Right renal pelvis (tissue), 4 donors: ENCODE measurements at regions not wholly inside any gene's neighbourhood (a gene's known extent, or its start where the extent isn't known, plus 50 kb on each side); places are given as distances from the start of the nearest gene placed in this dataset.

ENCODE experiments used
- DNase-seq, 4 donors: peaks; one replicate each; pipeline ENCODE4 v3.0.0-alpha.2; 2013; ENCODE audit warnings: low read depth in 4 of 4, low spot score in 3 of 4, missing footprints in 1 of 4

DNA sequence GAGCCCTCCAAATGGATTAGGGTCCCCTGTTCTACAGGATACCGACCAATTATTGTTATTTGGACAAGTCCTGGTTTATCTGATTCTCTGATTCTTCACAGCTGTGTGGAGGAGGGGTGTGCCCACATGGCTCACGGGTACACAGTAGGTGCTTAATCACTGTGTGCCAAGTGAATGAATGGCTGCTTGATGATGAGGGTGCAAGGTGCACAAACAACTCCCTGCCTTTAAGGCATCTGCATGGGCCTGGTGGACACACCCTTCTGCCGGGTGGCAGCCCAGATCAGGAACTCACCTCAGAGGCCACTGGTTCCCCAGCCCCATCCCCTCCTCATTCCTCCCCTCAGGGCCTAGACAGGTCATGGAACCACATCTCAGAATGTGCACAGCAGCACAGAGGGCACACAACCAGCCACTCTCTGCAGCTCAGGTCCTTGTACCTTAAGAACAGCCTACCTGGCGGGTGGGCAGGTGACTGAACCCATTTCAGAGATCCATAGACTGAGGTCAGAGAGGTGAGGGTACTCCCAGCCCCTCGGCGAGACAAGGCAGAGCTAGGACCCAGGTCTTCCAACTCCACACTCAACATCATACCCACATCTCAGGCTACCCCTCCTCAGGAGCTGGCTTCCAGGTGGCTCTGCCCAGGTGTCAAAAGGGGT, 50.3 kb downstream of the SHANK2 start:
- DNase-seq = no peak

DNA sequence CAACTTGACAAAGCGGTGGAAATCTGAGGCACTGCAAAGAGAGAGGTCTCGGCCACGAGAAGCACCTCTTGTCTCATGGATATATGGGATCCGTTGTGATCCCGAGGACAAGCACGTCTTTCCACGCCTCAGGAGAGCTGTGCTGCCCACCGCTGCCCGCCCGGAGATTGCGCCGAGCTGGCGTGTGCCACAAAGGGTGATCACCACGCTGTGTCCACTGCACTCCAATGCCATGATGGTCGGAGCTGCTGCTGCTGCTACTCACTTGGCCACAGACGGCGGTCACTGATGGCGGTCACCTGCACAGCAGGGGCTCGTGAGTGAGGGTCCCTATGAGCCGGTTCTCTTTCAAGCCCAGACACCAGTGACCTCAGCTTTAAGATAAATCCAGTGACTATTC, 51.1 kb downstream of the SHANK2 start:
- DNase-seq = no peak

DNA sequence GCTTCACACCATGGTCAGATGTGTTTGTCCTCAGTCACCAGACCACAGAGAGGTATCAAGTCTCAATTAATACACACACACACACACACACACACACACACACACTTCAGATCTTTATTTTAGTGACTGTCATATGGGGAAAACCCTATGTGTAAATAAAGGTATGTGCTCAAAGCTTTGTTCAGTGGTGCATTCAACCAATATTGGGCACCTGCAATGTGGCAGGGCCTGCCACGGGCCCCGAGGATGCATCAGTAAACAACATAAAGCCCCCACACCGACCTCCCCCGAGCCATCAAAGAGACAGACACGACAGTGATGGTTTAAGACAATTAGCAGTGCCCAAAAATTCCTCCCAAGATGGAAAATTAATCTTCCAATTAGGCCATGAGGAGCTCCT, 51.6 kb downstream of the SHANK2 start:
- no peak for DNase-seq

DNA sequence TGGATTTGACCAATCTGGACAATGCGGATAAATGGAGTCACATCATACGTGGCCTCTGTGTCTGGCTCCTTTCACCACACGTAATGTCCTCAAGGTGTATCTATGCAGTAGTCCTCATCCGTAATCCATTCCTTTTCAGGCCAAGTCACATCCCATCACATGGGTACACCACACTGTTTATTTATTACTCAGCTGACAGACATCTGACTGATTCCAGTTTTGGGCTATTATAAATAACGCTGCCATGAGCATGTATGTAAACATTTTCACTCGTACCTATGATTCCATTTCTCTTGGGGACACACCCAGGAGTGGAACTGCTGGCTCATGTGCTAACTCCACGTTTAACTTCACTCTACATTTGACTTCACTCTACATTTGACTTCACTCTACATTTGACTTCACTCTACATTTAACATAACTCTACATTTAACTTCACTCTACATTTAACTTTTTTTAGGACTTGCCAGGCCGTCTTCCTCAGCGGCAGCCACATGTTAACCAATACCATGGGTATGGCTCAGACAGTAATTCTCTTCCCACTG, 52.1 kb downstream of the SHANK2 start:
- no peak for DNase-seq

DNA sequence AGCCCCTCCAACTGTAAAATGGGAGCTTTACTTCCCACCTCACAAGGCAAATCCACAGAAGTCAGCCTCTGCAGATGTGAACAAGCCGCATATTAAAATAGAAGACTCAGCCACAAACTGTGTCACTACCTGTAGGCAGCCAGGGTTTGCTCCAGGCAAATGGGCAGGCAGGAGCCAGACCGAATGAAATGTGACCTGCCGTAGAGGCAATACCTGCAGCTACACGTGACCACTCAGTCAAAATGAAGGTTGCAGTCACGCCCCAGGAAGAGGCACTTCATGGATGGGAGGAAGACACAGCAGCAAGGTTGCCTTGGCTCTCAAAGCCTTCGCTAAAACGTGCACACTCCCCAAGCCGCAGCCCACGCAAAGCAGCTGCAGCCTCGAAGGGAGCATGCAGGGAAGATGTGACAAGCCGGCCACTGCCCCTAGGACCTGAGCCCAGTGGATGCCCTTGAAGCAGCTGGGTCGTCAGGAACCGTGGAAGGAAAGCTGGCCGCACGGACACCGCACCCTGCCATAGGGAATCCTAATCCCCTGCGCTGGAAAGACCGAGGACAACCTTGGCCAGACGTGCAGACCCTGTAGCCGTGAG, 53.1 kb downstream of the SHANK2 start:
- no peak for DNase-seq

DNA sequence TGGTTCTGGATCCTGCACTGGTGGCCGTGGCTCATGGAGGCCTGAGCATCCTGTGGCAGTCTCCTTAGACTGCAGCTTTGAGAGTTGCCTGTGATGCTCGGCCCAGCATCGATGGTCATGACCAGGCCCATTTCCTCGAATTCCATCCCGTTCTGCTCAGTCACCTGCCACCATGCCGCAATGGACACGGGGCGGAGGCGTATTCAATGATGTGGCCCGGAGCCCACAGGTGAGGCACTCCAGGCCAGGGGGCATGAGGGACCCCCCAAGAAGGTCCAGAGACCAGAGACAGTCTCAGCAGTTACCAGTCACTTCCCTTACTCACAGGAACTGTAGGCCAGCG, 53.6 kb downstream of the SHANK2 start:
- DNase-seq = no peak

DNA sequence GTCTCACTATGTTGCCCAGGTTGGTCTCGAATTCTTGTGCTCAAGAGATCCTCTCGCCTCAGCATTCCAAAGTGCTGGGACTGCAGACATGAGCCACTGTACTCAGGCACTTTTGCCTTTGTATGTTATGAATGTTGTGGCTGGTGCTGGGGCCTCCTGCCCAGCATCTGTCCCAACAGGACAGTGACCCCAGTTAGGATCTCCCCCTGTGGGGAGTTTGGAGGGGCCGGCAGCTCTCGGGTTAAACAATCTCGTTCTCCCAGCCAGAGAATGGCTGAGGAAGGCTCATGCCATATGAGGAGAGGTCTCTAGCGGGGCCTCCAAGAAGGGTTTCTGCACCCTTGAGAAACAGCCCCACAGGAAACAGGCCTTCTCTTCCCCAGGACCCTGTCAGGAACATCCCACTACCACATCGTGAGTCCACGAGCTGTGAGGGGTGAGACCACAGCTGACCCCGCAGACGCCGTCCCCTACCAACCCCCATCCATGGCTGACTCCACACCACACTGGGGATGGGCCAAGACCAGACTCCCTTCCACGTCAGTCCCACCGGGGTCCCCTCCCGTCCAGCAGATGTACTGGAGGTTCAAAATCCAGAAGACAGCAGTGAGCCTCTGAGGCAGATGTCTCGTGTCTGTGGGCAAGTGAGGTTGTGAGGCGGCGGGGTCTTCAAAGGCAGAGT, 54.1 kb downstream of the SHANK2 start:
- no peak for DNase-seq

DNA sequence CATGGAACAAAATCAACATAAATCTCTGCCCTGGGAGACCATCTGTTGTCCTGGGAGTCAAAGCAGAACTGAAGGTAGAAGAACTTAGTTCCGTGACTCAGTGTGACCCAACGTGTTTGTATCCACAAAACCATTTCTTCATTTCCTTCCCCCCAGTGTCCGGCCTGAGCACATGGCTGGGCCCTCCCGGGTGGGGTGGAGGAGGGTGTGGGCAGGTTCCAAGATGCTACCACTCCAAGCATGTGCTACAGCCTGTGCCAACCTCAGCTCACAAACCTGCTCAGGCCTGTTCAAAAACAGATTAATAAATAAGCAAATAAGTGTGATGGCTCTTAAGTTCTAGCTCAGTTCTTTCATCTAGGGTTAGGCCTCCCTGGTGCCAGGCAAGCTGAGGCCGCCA, 55.3 kb downstream of the SHANK2 start:
- DNase-seq = no peak

DNA sequence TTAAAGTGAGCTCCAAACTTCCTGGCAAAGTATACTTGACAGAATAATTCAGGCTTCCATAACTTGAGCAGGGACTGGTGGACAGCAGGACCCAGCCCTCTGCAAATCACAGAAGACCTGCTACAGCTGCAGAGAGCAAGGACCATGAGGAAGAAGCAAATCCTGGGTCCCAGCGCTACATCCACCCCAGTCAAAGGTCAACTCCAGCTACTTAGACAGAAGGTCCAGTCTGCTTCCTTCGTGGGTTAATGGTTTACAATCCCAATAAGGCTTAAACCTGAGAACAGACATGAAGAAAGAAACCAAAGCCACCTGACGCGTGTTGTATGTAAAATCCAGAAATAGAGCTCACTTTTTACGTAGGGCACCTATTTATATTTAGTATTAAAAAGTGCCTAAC, 57.7 kb downstream of the SHANK2 start:
- no peak for DNase-seq

DNA sequence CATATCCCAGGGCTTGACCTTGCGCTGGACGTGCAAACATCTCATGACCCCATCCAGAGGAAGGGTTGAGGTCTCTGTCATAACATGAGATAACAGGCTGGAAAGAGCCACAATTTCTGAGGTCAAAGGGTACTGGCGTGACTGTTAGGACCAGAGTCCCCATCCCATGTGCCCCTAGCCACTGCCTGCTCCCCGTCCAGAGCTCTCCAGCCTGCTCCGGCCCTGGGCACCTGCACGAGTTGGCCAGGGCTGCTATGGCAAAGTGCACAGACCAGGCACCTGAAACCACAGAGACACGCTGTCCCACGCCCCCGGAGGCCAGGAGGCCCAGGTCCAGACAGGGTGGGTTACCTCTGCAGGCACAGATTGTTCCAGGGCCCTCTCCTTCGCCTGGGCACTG, 58.9 kb downstream of the SHANK2 start:
- no peak for DNase-seq

DNA sequence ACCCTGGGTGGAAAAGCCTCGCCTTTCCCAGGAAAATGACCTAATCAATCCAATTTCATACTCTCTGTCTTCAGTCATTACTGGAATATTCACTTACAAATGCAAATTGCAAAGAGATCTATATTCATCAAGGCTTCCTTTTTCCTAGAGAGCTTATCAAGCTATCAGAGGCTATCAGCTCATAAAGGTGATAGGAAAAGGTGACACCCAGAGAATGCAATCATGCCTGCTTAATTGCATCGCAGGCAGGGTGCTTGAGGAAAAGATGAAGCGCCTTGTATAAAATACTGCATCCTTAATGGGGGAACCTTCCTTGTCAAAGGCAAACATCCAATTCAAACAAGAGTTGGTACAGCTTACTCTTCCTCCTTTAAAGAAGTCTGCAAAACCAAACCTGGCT, 59.7 kb downstream of the SHANK2 start:
- DNase-seq = no peak

DNA sequence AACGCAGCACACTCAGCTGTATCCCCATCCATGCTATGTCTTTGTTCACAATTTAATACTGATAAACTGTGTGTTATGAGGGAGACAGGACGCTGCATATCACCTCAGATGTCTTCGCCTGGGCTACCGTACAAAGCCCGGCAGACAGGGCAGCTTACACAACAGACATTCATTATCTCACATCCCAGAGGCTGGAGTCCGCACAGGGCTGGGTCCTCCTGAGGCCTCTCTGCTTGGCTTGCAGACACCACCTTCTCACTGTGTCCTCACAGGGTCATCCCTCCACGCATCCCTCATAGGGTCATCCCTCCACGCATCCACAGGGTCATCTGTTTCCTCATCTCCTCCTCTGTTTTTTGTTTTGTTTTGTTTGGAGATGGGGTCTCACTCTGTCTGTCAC, 61.2 kb downstream of the SHANK2 start:
- DNase-seq = no peak

DNA sequence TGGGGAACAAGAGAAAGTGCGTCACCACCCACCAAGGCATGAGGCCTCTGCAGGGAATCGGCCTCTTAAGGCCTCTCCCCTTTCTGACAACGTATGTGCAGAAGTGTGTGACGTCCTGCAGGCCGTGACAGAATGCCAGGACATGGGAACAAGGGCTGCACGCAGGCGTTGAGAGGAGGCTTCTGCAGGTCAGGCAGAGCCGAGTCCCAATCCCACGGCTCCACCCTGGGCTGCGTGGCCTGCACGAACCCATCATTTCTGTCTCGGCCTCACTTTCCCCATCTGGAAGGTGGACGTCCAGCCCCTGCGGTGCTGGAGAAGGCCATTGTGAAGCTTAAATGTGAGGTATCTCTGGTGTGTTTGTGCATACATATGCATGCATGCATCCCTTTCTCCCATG, 61.8 kb downstream of the SHANK2 start:
- DNase-seq = no peak

DNA sequence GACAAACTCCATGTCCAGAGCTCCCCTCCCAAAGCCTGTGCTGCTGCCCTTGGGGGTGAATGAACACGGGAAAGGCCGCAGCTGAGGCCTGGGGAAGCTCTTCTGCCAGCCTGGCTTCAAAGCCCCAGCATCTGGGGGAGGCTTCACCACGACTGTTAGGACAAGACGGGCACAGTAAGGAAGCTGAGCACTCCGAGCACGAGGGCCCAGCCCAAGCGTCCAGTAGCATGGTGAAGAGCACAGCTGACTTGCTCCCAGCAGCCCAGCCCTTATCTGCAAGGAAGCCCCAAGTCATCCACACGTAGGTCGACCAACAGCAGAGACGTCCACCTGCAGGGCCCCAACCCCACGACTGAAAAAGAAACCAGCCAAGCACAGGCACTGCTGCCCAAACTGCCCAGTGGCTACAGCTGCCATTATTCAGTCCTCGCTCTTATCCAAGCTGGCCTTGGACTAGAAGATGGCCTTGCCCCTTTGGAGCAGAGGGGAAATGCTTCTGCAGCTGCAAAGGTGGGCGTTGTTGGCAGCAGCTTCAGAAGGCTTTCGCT, 62.5 kb downstream of the SHANK2 start:
- no peak for DNase-seq

DNA sequence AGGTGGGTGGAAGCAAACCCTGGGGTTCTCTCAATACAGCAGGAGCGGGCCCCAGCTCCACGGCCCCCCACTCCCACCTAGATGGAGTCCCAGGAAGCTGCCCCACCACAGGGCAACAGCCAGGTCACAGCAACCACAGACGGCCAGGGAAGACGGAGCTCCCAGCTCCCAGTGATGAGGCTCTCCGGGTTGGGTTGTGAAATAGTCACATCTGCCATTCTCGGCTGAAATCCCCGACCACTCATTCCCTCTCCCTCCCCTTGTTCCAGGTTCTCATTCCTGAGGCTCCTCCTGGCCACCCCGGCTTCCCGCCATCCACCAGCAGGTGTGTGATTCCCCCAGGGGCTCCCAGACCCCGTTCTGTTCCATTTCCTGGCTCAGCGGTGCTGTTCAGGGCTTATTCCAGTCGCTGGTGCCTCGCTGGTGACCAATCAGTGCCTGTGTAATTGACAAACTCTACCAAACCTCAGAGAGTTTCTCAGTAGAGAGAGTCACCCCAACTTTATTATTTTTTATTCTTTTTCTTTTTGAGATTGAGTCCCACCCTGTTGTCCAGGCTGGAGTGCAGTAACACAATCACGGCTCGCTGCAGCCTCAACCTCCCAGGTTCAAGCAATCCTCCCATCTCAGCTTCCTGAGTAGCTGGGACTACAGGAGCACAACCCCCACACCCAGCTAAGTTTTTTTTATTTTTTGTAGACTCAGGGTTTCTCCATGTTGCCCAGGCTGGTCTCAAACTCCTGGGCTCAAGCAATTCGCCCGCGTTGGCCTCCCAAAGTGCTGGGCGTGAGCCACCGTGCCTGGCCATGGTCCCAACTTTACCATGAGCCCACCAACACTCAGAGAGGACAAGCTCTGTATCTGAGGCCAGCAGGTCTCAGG, 63.2 kb downstream of the SHANK2 start:
- DNase-seq = no peak

DNA sequence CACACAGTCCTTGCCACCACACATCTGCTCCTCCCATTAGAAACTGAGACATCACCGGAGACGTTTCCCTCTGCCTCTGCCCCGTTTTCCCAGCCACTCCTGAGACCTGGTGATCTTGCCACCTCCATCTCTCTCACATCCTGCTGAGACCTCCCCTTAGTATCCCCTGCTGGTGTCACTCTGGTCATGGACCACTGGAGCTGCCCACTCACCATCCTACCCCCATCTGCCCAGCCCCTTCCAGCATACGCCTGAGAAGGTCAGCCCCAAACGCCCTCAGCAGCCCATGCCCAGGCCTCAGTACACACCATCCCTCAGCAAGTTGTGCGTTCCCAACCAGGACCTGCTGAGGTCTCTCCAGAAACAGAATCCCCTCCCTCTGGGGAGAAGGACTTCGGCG, 64.3 kb downstream of the SHANK2 start:
- DNase-seq = no peak

DNA sequence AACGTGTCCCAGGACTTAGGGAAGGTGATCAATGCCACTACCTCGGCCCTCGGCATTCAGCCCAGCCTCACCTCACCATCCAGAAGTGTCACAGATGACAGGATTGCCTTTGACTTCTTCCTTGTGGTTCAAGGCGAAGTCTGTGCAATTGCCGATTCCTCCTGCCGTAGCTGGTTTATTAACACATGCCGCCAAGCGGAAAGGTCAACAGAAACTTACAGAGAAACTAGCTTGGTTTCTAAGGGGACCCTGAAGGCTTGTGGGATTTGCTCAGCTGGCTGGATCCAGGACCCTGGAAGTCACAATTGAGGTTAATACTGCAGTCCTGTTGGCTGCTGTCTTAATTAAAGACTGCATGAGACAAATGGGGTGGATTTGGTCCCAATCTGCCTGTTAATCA, 65.6 kb downstream of the SHANK2 start:
- DNase-seq = no peak

DNA sequence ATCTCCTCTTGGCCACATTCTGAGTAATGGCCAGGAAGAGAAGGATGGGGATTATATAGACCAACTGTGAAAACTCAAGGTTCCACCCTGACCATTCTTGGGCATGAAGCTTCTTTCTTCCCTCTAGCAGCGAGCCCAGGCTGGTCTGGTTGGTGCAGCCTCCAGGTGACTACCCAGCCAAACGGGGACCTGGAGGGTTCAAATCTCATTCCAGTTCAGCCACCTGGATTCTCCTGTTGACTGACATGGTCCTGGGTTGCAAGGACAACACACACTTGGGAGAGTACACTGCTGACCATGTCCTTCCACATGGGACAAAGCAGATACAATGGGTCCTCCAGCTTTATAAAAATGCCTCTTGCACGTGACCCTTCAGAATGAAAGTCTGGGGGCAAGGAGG, 67.0 kb downstream of the SHANK2 start:
- DNase-seq = no peak

DNA sequence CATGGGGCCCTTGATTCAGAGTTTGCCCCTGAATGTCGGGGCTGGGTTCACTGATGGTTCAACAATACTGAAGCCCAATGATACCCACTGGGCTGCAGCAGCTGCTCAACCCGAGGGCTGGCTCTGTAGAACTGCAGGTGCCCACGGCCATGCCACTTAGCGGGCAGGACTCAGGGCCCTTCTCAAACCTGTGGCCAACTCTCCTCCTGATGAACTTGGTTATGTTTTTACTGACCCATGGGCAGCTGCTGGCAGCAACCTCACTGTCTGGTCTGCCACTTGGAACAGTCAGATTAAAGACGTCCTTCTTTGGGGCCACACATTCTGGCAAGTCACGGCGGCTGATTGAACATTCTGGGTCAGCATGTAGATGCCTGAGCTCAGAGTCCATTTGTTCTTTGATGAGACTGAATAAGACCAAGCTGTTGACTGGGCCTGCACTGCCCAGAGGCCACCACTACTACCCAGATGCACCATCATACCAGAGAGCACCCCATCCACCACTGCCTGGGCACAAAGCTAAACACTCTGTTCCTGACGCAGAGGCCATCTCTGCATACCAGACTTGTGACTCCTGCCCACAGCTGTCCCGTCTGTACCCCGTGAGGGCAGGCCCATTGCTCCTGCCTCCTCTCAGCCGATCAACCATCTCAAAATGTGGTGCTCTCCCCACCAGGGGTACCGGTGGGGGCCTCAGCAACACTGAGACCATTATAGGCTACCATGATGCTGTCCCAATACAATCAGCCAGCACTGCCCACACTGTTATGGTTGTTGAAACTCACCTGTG, 67.8 kb downstream of the SHANK2 start:
- DNase-seq = no peak

DNA sequence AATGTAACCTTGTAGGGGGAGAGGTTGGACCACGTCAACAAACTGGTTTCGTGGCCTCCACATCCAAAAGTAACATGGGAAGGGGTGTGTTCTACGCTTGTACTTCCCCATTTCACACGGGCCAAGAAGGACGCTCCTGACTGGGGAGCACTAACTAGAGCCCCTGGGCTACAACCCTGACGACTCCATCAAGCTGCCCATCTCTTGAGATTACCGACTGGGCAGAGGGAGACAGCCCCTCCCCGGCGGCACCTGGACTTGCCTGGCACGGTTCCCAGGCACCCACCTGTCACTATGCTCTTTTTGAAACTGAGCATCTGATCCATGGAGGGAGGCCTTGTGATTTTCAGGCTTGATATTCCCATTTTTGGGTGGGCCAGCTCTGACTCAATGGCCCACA, 68.5 kb downstream of the SHANK2 start:
- no peak for DNase-seq
